ENCODE measurements at regions not wholly inside any gene's neighbourhood (a gene's known extent, or its start where the extent isn't known, plus 50 kb on each side); places are given as distances from the start of the nearest gene placed in this dataset.

- no peak for DNase-seq (ENCODE audit: low read depth, low spot score)
- H3K36me3 ChIP-seq (ENCODE audit: insufficient read depth, insufficient read length, low read length) = no peaks in the 10 kb centered on the region
- no peak overlapping the region for H3K9ac ChIP-seq (ENCODE audit: insufficient read length, low read depth)
- no peaks in the 10 kb centered on the region for H3K4me1 ChIP-seq (ENCODE audit: insufficient read depth, insufficient read length)
- H3K27me3 ChIP-seq (ENCODE audit: insufficient read depth, insufficient read length) = no peaks in the 10 kb centered on the region
- TF ChIP-seq SUZ12 (IDR thresholded peaks at IDR 0.05; ENCODE audit: extremely low read depth, insufficient read depth, insufficient read length) (no peak), YY1 (IDR thresholded peaks at IDR 0.05; ENCODE audit: insufficient read depth, insufficient read length) (no peak), ZNF274 (IDR thresholded peaks at IDR 0.05; ENCODE audit: low read depth, low read length) (no peak)
- no peaks in the 10 kb centered on the region for H3K9me3 ChIP-seq (ENCODE audit: insufficient read depth, low read length)
- no peak overlapping the region for H3K4me3 ChIP-seq (ENCODE audit: insufficient read length, low read depth)
Measured at GRCh38 chr16:47972246-47972985, 183.4 kb downstream of the ABCC12 start.

- TF ChIP-seq YY1 (IDR thresholded peaks at IDR 0.05; ENCODE audit: insufficient read depth, insufficient read length) = no peak
- TF ChIP-seq ZNF274 (IDR thresholded peaks at IDR 0.05; ENCODE audit: low read depth, low read length) = no peak
- no peak for TF ChIP-seq SUZ12 (IDR thresholded peaks at IDR 0.05; ENCODE audit: extremely low read depth, insufficient read depth, insufficient read length)
- no peak overlapping the region for H3K9ac ChIP-seq (ENCODE audit: insufficient read length, low read depth)
- H3K4me3 ChIP-seq (ENCODE audit: insufficient read length, low read depth) = no peak overlapping the region
- no peaks in the 10 kb centered on the region for H3K27me3 ChIP-seq (ENCODE audit: insufficient read depth, insufficient read length)
- H3K9me3 ChIP-seq (ENCODE audit: insufficient read depth, low read length) = no peaks in the 10 kb centered on the region
- DNase-seq (ENCODE audit: low read depth, low spot score) = no peak
- H3K4me1 ChIP-seq (ENCODE audit: insufficient read depth, insufficient read length) = peaks cover 2% of the 10 kb centered on the region
- H3K36me3 ChIP-seq (ENCODE audit: insufficient read depth, insufficient read length, low read length) = no peaks in the 10 kb centered on the region
Measured at GRCh38 chr16:47971225-47971624, 184.6 kb downstream of the ABCC12 start.

- TF ChIP-seq SUZ12 (IDR thresholded peaks at IDR 0.05; ENCODE audit: extremely low read depth, insufficient read depth, insufficient read length) (no peak), YY1 (IDR thresholded peaks at IDR 0.05; ENCODE audit: insufficient read depth, insufficient read length) (no peak), ZNF274 (IDR thresholded peaks at IDR 0.05; ENCODE audit: low read depth, low read length) (no peak)
- no peaks in the 10 kb centered on the region for H3K27me3 ChIP-seq (ENCODE audit: insufficient read depth, insufficient read length)
- DNase-seq (ENCODE audit: low read depth, low spot score) = peak; percentile 71
- H3K36me3 ChIP-seq (ENCODE audit: insufficient read depth, insufficient read length, low read length) = no peaks in the 10 kb centered on the region
- H3K9ac ChIP-seq (ENCODE audit: insufficient read length, low read depth) = no peak overlapping the region
- no peaks in the 10 kb centered on the region for H3K9me3 ChIP-seq (ENCODE audit: insufficient read depth, low read length)
- H3K4me1 ChIP-seq (ENCODE audit: insufficient read depth, insufficient read length) = peaks cover 3% of the 10 kb centered on the region
- no peak overlapping the region for H3K4me3 ChIP-seq (ENCODE audit: insufficient read length, low read depth)
Measured at GRCh38 chr16:47970291-47970931, 185.4 kb downstream of the ABCC12 start.

- Histone ChIP-seq H3K9ac (ENCODE audit: insufficient read length, low read depth) (no peak overlapping the region), H3K9me3 (ENCODE audit: insufficient read depth, low read length) (no peaks in the 10 kb centered on the region), H3K27me3 (ENCODE audit: insufficient read depth, insufficient read length) (no peaks in the 10 kb centered on the region), H3K4me1 (ENCODE audit: insufficient read depth, insufficient read length) (peaks cover 3% of the 10 kb centered on the region), H3K36me3 (ENCODE audit: insufficient read depth, insufficient read length, low read length) (no peaks in the 10 kb centered on the region), H3K4me3 (ENCODE audit: insufficient read length, low read depth) (no peak overlapping the region)
- DNase-seq (ENCODE audit: low read depth, low spot score) = no peak
- no peak for TF ChIP-seq ZNF274 (IDR thresholded peaks at IDR 0.05; ENCODE audit: low read depth, low read length)
- no peak for TF ChIP-seq SUZ12 (IDR thresholded peaks at IDR 0.05; ENCODE audit: extremely low read depth, insufficient read depth, insufficient read length)
- TF ChIP-seq YY1 (IDR thresholded peaks at IDR 0.05; ENCODE audit: insufficient read depth, insufficient read length) = no peak
Measured at GRCh38 chr16:47967374-47967773, 188.4 kb downstream of the ABCC12 start.

GRCh38 chr16:47966325-47966724 is 189.5 kb downstream of the ABCC12 start:
- no peaks in the 10 kb centered on the region for H3K27me3 ChIP-seq (ENCODE audit: insufficient read depth, insufficient read length)
- TF ChIP-seq YY1 (IDR thresholded peaks at IDR 0.05; ENCODE audit: insufficient read depth, insufficient read length) = no peak
- no peak for TF ChIP-seq ZNF274 (IDR thresholded peaks at IDR 0.05; ENCODE audit: low read depth, low read length)
- no peak for TF ChIP-seq SUZ12 (IDR thresholded peaks at IDR 0.05; ENCODE audit: extremely low read depth, insufficient read depth, insufficient read length)
- DNase-seq (ENCODE audit: low read depth, low spot score) = no peak
- no peaks in the 10 kb centered on the region for H3K9me3 ChIP-seq (ENCODE audit: insufficient read depth, low read length)
- no peak overlapping the region for H3K4me3 ChIP-seq (ENCODE audit: insufficient read length, low read depth)
- no peaks in the 10 kb centered on the region for H3K36me3 ChIP-seq (ENCODE audit: insufficient read depth, insufficient read length, low read length)
- H3K4me1 ChIP-seq (ENCODE audit: insufficient read depth, insufficient read length) = peaks cover 3% of the 10 kb centered on the region
- H3K9ac ChIP-seq (ENCODE audit: insufficient read length, low read depth) = no peak overlapping the region

- Histone ChIP-seq H3K4me1 (ENCODE audit: insufficient read depth, insufficient read length) (peaks cover 3% of the 10 kb centered on the region), H3K4me3 (ENCODE audit: insufficient read length, low read depth) (no peak overlapping the region), H3K9me3 (ENCODE audit: insufficient read depth, low read length) (no peaks in the 10 kb centered on the region), H3K36me3 (ENCODE audit: insufficient read depth, insufficient read length, low read length) (no peaks in the 10 kb centered on the region), H3K27me3 (ENCODE audit: insufficient read depth, insufficient read length) (no peaks in the 10 kb centered on the region), H3K9ac (ENCODE audit: insufficient read length, low read depth) (no peak overlapping the region)
- no peak for TF ChIP-seq YY1 (IDR thresholded peaks at IDR 0.05; ENCODE audit: insufficient read depth, insufficient read length)
- no peak for TF ChIP-seq ZNF274 (IDR thresholded peaks at IDR 0.05; ENCODE audit: low read depth, low read length)
- no peak for TF ChIP-seq SUZ12 (IDR thresholded peaks at IDR 0.05; ENCODE audit: extremely low read depth, insufficient read depth, insufficient read length)
- peak; percentile 87 for DNase-seq (ENCODE audit: low read depth, low spot score)
Measured at GRCh38 chr16:47965439-47965838, 190.4 kb downstream of the ABCC12 start.

- no peak for TF ChIP-seq YY1 (IDR thresholded peaks at IDR 0.05; ENCODE audit: insufficient read depth, insufficient read length)
- no peak for DNase-seq (ENCODE audit: low read depth, low spot score)
- no peaks in the 10 kb centered on the region for H3K9me3 ChIP-seq (ENCODE audit: insufficient read depth, low read length)
- no peaks in the 10 kb centered on the region for H3K4me1 ChIP-seq (ENCODE audit: insufficient read depth, insufficient read length)
- no peaks in the 10 kb centered on the region for H3K36me3 ChIP-seq (ENCODE audit: insufficient read depth, insufficient read length, low read length)
- H3K9ac ChIP-seq (ENCODE audit: insufficient read length, low read depth) = no peak overlapping the region
- no peaks in the 10 kb centered on the region for H3K27me3 ChIP-seq (ENCODE audit: insufficient read depth, insufficient read length)
- H3K4me3 ChIP-seq (ENCODE audit: insufficient read length, low read depth) = no peak overlapping the region
Measured at GRCh38 chr16:47958726-47959125, 197.1 kb downstream of the ABCC12 start.

Data from NT2/D1 (cell line).